GM10248 (cell line): ENCODE measurements at regions not wholly inside any gene's neighbourhood (a gene's known extent, or its start where the extent isn't known, plus 50 kb on each side); places are given as distances from the start of the nearest gene placed in this dataset.

Experiments
- CTCF ChIA-PET: fragments of 300-600 bp; sonication (Branson Sonifier 250); formaldehyde crosslinking; extraction: SDS; loops from one replicate; lab custom pipeline; 2021; ENCODE audit warnings: antibody characterized with exemption; lab: Yijun Ruan, JAX
- POLR2A ChIA-PET: fragments of 350-650 bp; sonication (Branson Sonifier 250); formaldehyde crosslinking; extraction: SDS; loops from one replicate; lab custom pipeline; 2020; ENCODE audit warnings: antibody characterized with exemption; lab: Yijun Ruan, JAX
- DNase-seq: peaks from one replicate; pipeline ENCODE4 v3.0.0; 2012; ENCODE audit errors: extremely low spot score
- TF ChIP-seq, protein P1 (sequence below): IDR thresholded peaks from 2 replicates; pipeline ENCODE4 v1.5.1; 2012; ENCODE audit warnings: mild to moderate bottlenecking, low read depth; ENCODE audit errors: extremely low read depth, missing control alignments, control extremely low read depth

- DNase-seq: no peak
- ChIA-PET CTCF (no interaction called here), POLR2A (no interaction called here)
- TF ChIP-seq, protein P1, sequence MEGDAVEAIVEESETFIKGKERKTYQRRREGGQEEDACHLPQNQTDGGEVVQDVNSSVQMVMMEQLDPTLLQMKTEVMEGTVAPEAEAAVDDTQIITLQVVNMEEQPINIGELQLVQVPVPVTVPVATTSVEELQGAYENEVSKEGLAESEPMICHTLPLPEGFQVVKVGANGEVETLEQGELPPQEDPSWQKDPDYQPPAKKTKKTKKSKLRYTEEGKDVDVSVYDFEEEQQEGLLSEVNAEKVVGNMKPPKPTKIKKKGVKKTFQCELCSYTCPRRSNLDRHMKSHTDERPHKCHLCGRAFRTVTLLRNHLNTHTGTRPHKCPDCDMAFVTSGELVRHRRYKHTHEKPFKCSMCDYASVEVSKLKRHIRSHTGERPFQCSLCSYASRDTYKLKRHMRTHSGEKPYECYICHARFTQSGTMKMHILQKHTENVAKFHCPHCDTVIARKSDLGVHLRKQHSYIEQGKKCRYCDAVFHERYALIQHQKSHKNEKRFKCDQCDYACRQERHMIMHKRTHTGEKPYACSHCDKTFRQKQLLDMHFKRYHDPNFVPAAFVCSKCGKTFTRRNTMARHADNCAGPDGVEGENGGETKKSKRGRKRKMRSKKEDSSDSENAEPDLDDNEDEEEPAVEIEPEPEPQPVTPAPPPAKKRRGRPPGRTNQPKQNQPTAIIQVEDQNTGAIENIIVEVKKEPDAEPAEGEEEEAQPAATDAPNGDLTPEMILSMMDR: no peak
These were observed 177.9 kb downstream of the WSCD1 start for GRCh38 chr17:6248061-6248460.

DNA sequence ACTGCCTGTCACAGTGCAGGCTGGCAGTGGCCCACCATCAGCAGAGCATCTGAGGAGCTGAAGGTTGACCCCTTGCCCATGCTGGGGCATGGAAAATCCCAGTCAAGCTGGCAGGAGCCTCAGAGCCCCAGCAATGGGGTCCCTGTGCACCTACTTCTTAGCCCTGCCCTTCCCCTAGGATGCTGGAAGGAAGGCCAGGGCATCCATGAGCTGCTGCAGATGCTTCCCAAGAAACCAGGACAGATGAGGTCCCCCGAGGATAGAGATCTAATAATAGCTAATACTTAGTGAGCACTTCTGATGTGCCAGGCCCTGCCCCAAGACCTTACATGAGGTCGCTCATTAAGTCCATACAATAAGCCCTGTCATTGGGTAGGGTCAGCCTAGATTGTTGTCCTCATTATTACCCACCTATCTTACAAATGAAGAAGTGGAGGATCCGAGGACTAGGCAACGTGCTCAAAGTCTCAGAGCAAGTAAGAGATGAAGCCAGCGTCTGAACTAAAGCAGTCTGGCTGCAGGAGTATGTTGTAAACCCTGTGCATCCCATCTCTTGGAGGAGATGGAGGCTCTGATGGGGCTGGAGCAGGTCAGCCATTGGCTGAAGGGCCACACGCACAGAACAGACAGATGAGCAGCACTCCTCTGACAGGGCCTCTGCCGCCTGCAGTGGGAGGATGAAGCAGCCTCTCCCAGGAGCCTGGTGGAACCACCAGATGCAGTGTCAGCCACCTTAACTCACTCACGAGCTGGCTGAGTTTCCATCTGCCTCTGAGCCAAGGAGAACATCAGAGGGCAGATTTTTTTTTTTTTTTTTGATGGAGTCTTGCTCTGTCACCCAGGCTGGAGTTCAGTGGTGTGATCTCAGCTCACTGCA lies 175.4 kb downstream of the WSCD1 start:
- DNase-seq: no peak
- ChIA-PET POLR2A (no interaction called here), CTCF (no interaction called here)
- TF ChIP-seq, protein P1: no peak

- POLR2A ChIA-PET: no interaction called here
- TF ChIP-seq, protein P1: no peak
- CTCF ChIA-PET: no interaction called here
- DNase-seq: no peak
These were observed 174.6 kb downstream of the WSCD1 start for GRCh38 chr17:6244796-6245195.

DNA sequence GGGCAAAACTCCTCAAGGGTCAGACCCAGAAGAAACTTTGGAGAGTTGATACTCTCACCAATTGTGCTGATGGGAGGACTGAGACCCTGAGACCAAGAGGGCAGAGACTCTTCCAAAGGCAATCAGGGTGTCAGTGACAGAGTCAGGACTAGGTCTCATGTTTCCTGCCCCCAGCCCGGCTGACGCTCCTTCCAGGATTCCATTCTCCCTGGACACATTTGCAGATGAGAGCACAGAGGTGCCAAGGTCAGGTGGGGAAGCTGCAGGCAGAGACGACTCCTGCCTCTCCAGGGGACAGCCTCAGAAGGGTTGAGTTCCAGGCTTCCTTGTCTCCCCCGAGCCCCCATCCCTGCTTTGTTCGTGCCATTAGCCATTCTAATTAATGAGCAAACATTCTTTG lies 174.1 kb downstream of the WSCD1 start:
- CTCF ChIA-PET: no interaction called here

DNA sequence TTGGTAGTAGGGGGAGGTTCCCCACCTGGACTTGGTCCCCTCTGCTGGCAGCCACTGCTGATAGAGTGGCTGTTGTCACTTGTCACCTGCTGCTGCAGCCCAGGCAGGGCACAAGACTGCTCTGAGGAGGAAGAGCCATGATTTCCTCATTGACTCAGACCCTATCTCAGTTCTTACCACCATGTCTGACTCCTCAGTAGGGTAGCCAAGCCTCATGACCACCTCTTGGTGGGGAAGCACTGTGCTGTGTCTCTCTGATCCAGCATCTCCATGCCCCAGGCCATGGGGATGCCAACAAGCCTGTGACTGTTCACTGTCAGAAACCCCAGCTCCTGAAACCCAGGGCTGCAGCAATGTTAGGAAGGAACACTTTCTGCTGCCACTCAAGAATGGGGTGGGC lies 173.0 kb downstream of the WSCD1 start:
- POLR2A ChIA-PET: no interaction called here
- TF ChIP-seq, protein P1: no peak
- DNase-seq: no peak
- CTCF ChIA-PET: no interaction called here

More for the DNA sequence above, 174.1 kb downstream of the WSCD1 start:
- DNase-seq: no peak
- TF ChIP-seq, protein P1: no peak
- POLR2A ChIA-PET: no interaction called here

DNA sequence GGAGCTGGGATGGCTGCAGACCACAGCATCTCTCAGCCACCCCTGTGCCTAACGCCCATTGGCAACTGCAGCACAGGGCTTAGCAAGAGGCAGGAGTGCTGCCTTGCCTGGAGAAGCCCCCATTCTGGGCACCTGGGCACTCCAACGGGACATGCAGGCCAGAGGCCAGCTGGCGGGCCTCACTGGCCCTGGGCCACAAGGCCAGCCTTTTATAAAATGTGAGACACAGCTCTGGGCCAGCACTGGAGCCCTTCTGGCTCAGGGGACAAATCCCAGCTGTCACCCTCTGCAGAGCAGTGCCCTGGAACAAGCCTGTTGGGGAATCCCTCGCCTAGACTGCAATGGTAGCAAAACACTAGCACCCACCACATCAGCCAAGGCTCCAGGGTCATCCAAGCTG lies 171.8 kb downstream of the WSCD1 start:
- TF ChIP-seq, protein P1: no peak
- ChIA-PET POLR2A (no interaction called here), CTCF (no interaction called here)
- DNase-seq: no peak

DNA sequence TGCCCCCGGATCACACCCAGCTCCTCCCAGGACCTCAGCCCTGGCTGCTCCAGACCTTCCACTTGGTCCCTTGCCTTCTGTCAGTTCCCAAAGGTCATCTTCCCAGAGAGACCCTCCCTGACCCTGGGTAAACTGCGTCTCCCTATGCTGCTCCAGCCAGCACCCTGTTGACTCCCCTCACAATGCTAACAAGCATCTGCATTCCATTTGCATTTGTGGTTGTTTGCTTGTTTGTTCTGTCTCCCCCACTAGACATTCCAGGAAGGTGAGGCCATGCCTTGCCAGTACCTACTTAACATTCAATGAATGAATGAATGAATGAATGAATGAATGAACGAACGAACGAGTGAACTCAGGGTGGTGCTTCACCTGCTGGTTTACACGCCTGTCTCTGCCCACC lies 171.2 kb downstream of the WSCD1 start:
- ChIA-PET CTCF (no interaction called here), POLR2A (no interaction called here)
- DNase-seq: no peak
- TF ChIP-seq, protein P1: no peak
